ENCODE measurements at regions not wholly inside any gene's neighbourhood (a gene's known extent, or its start where the extent isn't known, plus 50 kb on each side); places are given as distances from the start of the nearest gene placed in this dataset.

DNA sequence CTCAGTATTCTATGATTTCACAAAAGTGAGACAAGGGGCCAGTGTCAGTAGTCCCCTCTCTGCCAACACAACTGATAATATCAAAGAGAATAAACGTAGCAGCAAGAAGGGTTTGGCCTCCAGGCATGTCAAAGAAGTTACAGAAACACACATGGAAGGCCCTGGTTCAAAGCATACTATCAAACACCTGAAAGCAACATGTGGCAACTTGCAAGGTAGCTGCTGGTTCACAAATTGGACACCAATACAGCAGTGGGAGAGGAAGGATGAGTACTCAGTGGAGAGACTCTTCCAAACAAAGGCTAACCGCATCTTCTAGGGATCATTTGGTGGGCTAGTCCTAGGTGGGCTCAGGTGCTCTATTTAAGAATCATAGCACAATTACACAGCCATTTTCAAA lies 74.9 kb upstream of the MAOA start:
- TF ChIP-seq EZH2 (optimal IDR thresholded peaks at IDR 0.05; ENCODE audit: low read depth, low read length), result no peak
- TF ChIP-seq, protein P1, sequence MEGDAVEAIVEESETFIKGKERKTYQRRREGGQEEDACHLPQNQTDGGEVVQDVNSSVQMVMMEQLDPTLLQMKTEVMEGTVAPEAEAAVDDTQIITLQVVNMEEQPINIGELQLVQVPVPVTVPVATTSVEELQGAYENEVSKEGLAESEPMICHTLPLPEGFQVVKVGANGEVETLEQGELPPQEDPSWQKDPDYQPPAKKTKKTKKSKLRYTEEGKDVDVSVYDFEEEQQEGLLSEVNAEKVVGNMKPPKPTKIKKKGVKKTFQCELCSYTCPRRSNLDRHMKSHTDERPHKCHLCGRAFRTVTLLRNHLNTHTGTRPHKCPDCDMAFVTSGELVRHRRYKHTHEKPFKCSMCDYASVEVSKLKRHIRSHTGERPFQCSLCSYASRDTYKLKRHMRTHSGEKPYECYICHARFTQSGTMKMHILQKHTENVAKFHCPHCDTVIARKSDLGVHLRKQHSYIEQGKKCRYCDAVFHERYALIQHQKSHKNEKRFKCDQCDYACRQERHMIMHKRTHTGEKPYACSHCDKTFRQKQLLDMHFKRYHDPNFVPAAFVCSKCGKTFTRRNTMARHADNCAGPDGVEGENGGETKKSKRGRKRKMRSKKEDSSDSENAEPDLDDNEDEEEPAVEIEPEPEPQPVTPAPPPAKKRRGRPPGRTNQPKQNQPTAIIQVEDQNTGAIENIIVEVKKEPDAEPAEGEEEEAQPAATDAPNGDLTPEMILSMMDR (IDR thresholded peaks at IDR 0.05; ENCODE audit: low read length), result no peak
- TF ChIP-seq EZH2phosphoT487 (IDR thresholded peaks at IDR 0.05; ENCODE audit: low read length), result no peak
